ENCODE measurements at regions not wholly inside any gene's neighbourhood (a gene's known extent, or its start where the extent isn't known, plus 50 kb on each side); places are given as distances from the start of the nearest gene placed in this dataset.

GRCh38 chr18:77711096-77711495 lies 461.4 kb downstream of the GALR1 start:
- Mint-ChIP-seq H3K36me3 (no peaks in the 10 kb centered on the region), H3K27me3 (peaks cover 14% of the 10 kb centered on the region), H3K27ac (no peak overlapping the region), H3K4me3 (no peak overlapping the region), H3K4me1 (no peaks in the 10 kb centered on the region), H3K9me3 (peaks cover 0 to 7% (median 0%) of the 10 kb centered on the region in 7 donors)
- Histone ChIP-seq H3K36me3 (ENCODE audit: control insufficient read depth, insufficient read depth, low read length) (no peaks in the 10 kb centered on the region), H3K27ac (ENCODE audit: insufficient read depth, low read length, poor library complexity, severe bottlenecking) (no peak overlapping the region), H3K27me3 (ENCODE audit: control insufficient read depth, insufficient read depth, low read length) (no peaks in the 10 kb centered on the region), H3K4me3 (ENCODE audit: low read depth, low read length) (no peak overlapping the region), H3K9me3 (ENCODE audit: control insufficient read depth in 2 of 2, low read length in 2 of 2) (no peaks in the 10 kb centered on the region), H3K4me1 (ENCODE audit: control insufficient read depth, insufficient read depth, low read length, poor library complexity, severe bottlenecking) (no peaks in the 10 kb centered on the region)
- DNase-seq (no peak), ATAC-seq (ENCODE audit: low read depth in 2 of 2) (no peak)

GRCh38 chr18:77714716-77715115 lies 465.1 kb downstream of the GALR1 start:
- no peak for DNase-seq
- no peak overlapping the region for H3K4me3 Mint-ChIP-seq
- no peaks in the 10 kb centered on the region for H3K27me3 ChIP-seq (ENCODE audit: control insufficient read depth, insufficient read depth, low read length)
- H3K36me3 Mint-ChIP-seq = no peaks in the 10 kb centered on the region
- no peaks in the 10 kb centered on the region for H3K4me1 Mint-ChIP-seq
- no peak overlapping the region for H3K27ac ChIP-seq (ENCODE audit: insufficient read depth, low read length, poor library complexity, severe bottlenecking)
- H3K4me3 ChIP-seq (ENCODE audit: low read depth, low read length) = no peak overlapping the region
- H3K9me3 ChIP-seq (ENCODE audit: control insufficient read depth in 2 of 2, low read length in 2 of 2) = no peaks in the 10 kb centered on the region
- peaks cover 13% of the 10 kb centered on the region for H3K27me3 Mint-ChIP-seq
- H3K36me3 ChIP-seq (ENCODE audit: control insufficient read depth, insufficient read depth, low read length) = no peaks in the 10 kb centered on the region
- H3K9me3 Mint-ChIP-seq = no peaks in the 10 kb centered on the region
- H3K27ac Mint-ChIP-seq = no peak overlapping the region
- no peak for ATAC-seq (ENCODE audit: low read depth in 2 of 2)
- no peaks in the 10 kb centered on the region for H3K4me1 ChIP-seq (ENCODE audit: control insufficient read depth, insufficient read depth, low read length, poor library complexity, severe bottlenecking)

- no peaks in the 10 kb centered on the region for H3K9me3 Mint-ChIP-seq
- ATAC-seq (ENCODE audit: low read depth in 2 of 2) (no peak), DNase-seq (no peak)
- Histone ChIP-seq H3K4me1 (ENCODE audit: control insufficient read depth, insufficient read depth, low read length, poor library complexity, severe bottlenecking) (no peaks in the 10 kb centered on the region), H3K27ac (ENCODE audit: insufficient read depth, low read length, poor library complexity, severe bottlenecking) (no peak overlapping the region), H3K9me3 (ENCODE audit: control insufficient read depth in 2 of 2, low read length in 2 of 2) (no peaks in the 10 kb centered on the region), H3K27me3 (ENCODE audit: control insufficient read depth, insufficient read depth, low read length) (no peaks in the 10 kb centered on the region), H3K4me3 (ENCODE audit: low read depth, low read length) (no peak overlapping the region), H3K36me3 (ENCODE audit: control insufficient read depth, insufficient read depth, low read length) (no peaks in the 10 kb centered on the region)
- peaks cover 6% of the 10 kb centered on the region for H3K27me3 Mint-ChIP-seq
- no peaks in the 10 kb centered on the region for H3K36me3 Mint-ChIP-seq
- H3K4me1 Mint-ChIP-seq = no peaks in the 10 kb centered on the region
- no peak overlapping the region for H3K27ac Mint-ChIP-seq
- H3K4me3 Mint-ChIP-seq = no peak overlapping the region
Observed at GRCh38 chr18:77716282-77716681, 466.6 kb downstream of the GALR1 start.

GRCh38 chr18:77733292-77733903 lies 483.8 kb downstream of the GALR1 start:
- ATAC-seq (ENCODE audit: low read depth in 2 of 2) (no peak), DNase-seq (no peak)
- H3K9me3 Mint-ChIP-seq = peaks cover 0 to 2% (median 0%) of the 10 kb centered on the region in 7 donors
- H3K4me1 ChIP-seq (ENCODE audit: control insufficient read depth, insufficient read depth, low read length, poor library complexity, severe bottlenecking) = no peaks in the 10 kb centered on the region
- no peak overlapping the region for H3K27ac ChIP-seq (ENCODE audit: insufficient read depth, low read length, poor library complexity, severe bottlenecking)
- no peak overlapping the region for H3K4me3 Mint-ChIP-seq
- no peaks in the 10 kb centered on the region for H3K36me3 Mint-ChIP-seq
- no peak overlapping the region for H3K27ac Mint-ChIP-seq
- H3K4me3 ChIP-seq (ENCODE audit: low read depth, low read length) = no peak overlapping the region
- H3K27me3 Mint-ChIP-seq = peaks cover 7% of the 10 kb centered on the region
- no peaks in the 10 kb centered on the region for H3K36me3 ChIP-seq (ENCODE audit: control insufficient read depth, insufficient read depth, low read length)
- H3K4me1 Mint-ChIP-seq = no peaks in the 10 kb centered on the region
- H3K9me3 ChIP-seq (ENCODE audit: control insufficient read depth in 2 of 2, low read length in 2 of 2) = no peaks in the 10 kb centered on the region
- no peaks in the 10 kb centered on the region for H3K27me3 ChIP-seq (ENCODE audit: control insufficient read depth, insufficient read depth, low read length)

GRCh38 chr18:77736842-77737241 lies 487.2 kb downstream of the GALR1 start:
- ATAC-seq (ENCODE audit: low read depth in 2 of 2) (no peak), DNase-seq (no peak)
- H3K9me3 Mint-ChIP-seq = peaks cover 0 to 2% (median 0%) of the 10 kb centered on the region in 7 donors
- H3K36me3 Mint-ChIP-seq = no peaks in the 10 kb centered on the region
- no peaks in the 10 kb centered on the region for H3K4me1 Mint-ChIP-seq
- H3K36me3 ChIP-seq (ENCODE audit: control insufficient read depth, insufficient read depth, low read length) = no peaks in the 10 kb centered on the region
- H3K9me3 ChIP-seq (ENCODE audit: control insufficient read depth in 2 of 2, low read length in 2 of 2) = no peaks in the 10 kb centered on the region
- no peak overlapping the region for H3K4me3 Mint-ChIP-seq
- no peak overlapping the region for H3K4me3 ChIP-seq (ENCODE audit: low read depth, low read length)
- peaks cover 7% of the 10 kb centered on the region for H3K27me3 Mint-ChIP-seq
- no peak overlapping the region for H3K27ac Mint-ChIP-seq
- H3K4me1 ChIP-seq (ENCODE audit: control insufficient read depth, insufficient read depth, low read length, poor library complexity, severe bottlenecking) = no peaks in the 10 kb centered on the region
- H3K27me3 ChIP-seq (ENCODE audit: control insufficient read depth, insufficient read depth, low read length) = no peaks in the 10 kb centered on the region
- H3K27ac ChIP-seq (ENCODE audit: insufficient read depth, low read length, poor library complexity, severe bottlenecking) = no peak overlapping the region

- DNase-seq (no peak), ATAC-seq (ENCODE audit: low read depth in 2 of 2) (no peak)
- Mint-ChIP-seq H3K27me3 (peaks cover 7% of the 10 kb centered on the region), H3K36me3 (no peaks in the 10 kb centered on the region), H3K27ac (no peak overlapping the region), H3K4me1 (no peaks in the 10 kb centered on the region), H3K4me3 (no peak overlapping the region), H3K9me3 (peaks cover 0 to 2% (median 0%) of the 10 kb centered on the region in 7 donors)
- Histone ChIP-seq H3K9me3 (ENCODE audit: control insufficient read depth in 2 of 2, low read length in 2 of 2) (no peaks in the 10 kb centered on the region), H3K27me3 (ENCODE audit: control insufficient read depth, insufficient read depth, low read length) (no peaks in the 10 kb centered on the region), H3K36me3 (ENCODE audit: control insufficient read depth, insufficient read depth, low read length) (no peaks in the 10 kb centered on the region), H3K4me3 (ENCODE audit: low read depth, low read length) (no peak overlapping the region), H3K4me1 (ENCODE audit: control insufficient read depth, insufficient read depth, low read length, poor library complexity, severe bottlenecking) (no peaks in the 10 kb centered on the region), H3K27ac (ENCODE audit: insufficient read depth, low read length, poor library complexity, severe bottlenecking) (no peak overlapping the region)
Observed at GRCh38 chr18:77737405-77737804, 487.8 kb downstream of the GALR1 start.

GRCh38 chr18:77749089-77749488 lies 499.4 kb downstream of the GALR1 start:
- H3K9me3 Mint-ChIP-seq = peaks cover 0 to 5% (median 2%) of the 10 kb centered on the region in 7 donors

GRCh38 chr18:77750006-77750405 lies 500.4 kb downstream of the GALR1 start:
- H3K4me3 Mint-ChIP-seq = no peak overlapping the region
- H3K27me3 ChIP-seq (ENCODE audit: control insufficient read depth, insufficient read depth, low read length) = no peaks in the 10 kb centered on the region
- no peak overlapping the region for H3K27ac Mint-ChIP-seq
- H3K36me3 Mint-ChIP-seq = no peaks in the 10 kb centered on the region
- no peak overlapping the region for H3K27ac ChIP-seq (ENCODE audit: insufficient read depth, low read length, poor library complexity, severe bottlenecking)
- no peak overlapping the region for H3K4me3 ChIP-seq (ENCODE audit: low read depth, low read length)
- H3K4me1 Mint-ChIP-seq = no peaks in the 10 kb centered on the region
- peaks cover 0 to 5% (median 2%) of the 10 kb centered on the region in 7 donors for H3K9me3 Mint-ChIP-seq
- DNase-seq (no peak), ATAC-seq (ENCODE audit: low read depth in 2 of 2) (no peak)
- H3K27me3 Mint-ChIP-seq = no peaks in the 10 kb centered on the region
- H3K9me3 ChIP-seq (ENCODE audit: control insufficient read depth in 2 of 2, low read length in 2 of 2) = no peaks in the 10 kb centered on the region
- no peaks in the 10 kb centered on the region for H3K4me1 ChIP-seq (ENCODE audit: control insufficient read depth, insufficient read depth, low read length, poor library complexity, severe bottlenecking)
- no peaks in the 10 kb centered on the region for H3K36me3 ChIP-seq (ENCODE audit: control insufficient read depth, insufficient read depth, low read length)

More at GRCh38 chr18:77749089-77749488, 499.4 kb downstream of the GALR1 start:
- Histone ChIP-seq H3K9me3 (ENCODE audit: control insufficient read depth in 2 of 2, low read length in 2 of 2) (no peaks in the 10 kb centered on the region), H3K4me1 (ENCODE audit: control insufficient read depth, insufficient read depth, low read length, poor library complexity, severe bottlenecking) (no peaks in the 10 kb centered on the region), H3K27me3 (ENCODE audit: control insufficient read depth, insufficient read depth, low read length) (no peaks in the 10 kb centered on the region), H3K27ac (ENCODE audit: insufficient read depth, low read length, poor library complexity, severe bottlenecking) (no peak overlapping the region), H3K4me3 (ENCODE audit: low read depth, low read length) (no peak overlapping the region), H3K36me3 (ENCODE audit: control insufficient read depth, insufficient read depth, low read length) (no peaks in the 10 kb centered on the region)
- no peaks in the 10 kb centered on the region for H3K36me3 Mint-ChIP-seq
- DNase-seq (no peak), ATAC-seq (ENCODE audit: low read depth in 2 of 2) (no peak)
- no peak overlapping the region for H3K27ac Mint-ChIP-seq
- no peaks in the 10 kb centered on the region for H3K27me3 Mint-ChIP-seq
- no peaks in the 10 kb centered on the region for H3K4me1 Mint-ChIP-seq
- no peak overlapping the region for H3K4me3 Mint-ChIP-seq
